ENCODE measurements at regions not wholly inside any gene's neighbourhood (a gene's known extent, or its start where the extent isn't known, plus 50 kb on each side); places are given as distances from the start of the nearest gene placed in this dataset.

GRCh38 chr22:49373801-49374226 is 453.9 kb downstream of the BRD1 start:
- no peak for ATAC-seq
- no peak for TF ChIP-seq CREB5 (CRISPR knock-in tag; IDR thresholded peaks at IDR 0.05; ENCODE audit: low read depth)
- TF ChIP-seq, protein P1, sequence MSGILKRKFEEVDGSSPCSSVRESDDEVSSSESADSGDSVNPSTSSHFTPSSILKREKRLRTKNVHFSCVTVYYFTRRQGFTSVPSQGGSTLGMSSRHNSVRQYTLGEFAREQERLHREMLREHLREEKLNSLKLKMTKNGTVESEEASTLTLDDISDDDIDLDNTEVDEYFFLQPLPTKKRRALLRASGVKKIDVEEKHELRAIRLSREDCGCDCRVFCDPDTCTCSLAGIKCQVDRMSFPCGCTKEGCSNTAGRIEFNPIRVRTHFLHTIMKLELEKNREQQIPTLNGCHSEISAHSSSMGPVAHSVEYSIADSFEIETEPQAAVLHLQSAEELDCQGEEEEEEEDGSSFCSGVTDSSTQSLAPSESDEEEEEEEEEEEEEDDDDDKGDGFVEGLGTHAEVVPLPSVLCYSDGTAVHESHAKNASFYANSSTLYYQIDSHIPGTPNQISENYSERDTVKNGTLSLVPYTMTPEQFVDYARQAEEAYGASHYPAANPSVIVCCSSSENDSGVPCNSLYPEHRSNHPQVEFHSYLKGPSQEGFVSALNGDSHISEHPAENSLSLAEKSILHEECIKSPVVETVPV (CRISPR knock-in tag; IDR thresholded peaks at IDR 0.05): no peak
- TF ChIP-seq TCF4 (CRISPR knock-in tag; IDR thresholded peaks at IDR 0.05; ENCODE audit: borderline replicate concordance): no peak
- no peak for TF ChIP-seq PPARA (CRISPR knock-in tag; IDR thresholded peaks at IDR 0.05; ENCODE audit: borderline replicate concordance)
- TF ChIP-seq ZFP3 (CRISPR knock-in tag; IDR thresholded peaks at IDR 0.05): no peak
- no peak for TF ChIP-seq ZNF565 (CRISPR knock-in tag; conservative IDR thresholded peaks at IDR 0.05; ENCODE audit: low read depth)
- TF ChIP-seq ZC3H10 (CRISPR knock-in tag; IDR thresholded peaks at IDR 0.05): no peak
- TF ChIP-seq, protein P2, sequence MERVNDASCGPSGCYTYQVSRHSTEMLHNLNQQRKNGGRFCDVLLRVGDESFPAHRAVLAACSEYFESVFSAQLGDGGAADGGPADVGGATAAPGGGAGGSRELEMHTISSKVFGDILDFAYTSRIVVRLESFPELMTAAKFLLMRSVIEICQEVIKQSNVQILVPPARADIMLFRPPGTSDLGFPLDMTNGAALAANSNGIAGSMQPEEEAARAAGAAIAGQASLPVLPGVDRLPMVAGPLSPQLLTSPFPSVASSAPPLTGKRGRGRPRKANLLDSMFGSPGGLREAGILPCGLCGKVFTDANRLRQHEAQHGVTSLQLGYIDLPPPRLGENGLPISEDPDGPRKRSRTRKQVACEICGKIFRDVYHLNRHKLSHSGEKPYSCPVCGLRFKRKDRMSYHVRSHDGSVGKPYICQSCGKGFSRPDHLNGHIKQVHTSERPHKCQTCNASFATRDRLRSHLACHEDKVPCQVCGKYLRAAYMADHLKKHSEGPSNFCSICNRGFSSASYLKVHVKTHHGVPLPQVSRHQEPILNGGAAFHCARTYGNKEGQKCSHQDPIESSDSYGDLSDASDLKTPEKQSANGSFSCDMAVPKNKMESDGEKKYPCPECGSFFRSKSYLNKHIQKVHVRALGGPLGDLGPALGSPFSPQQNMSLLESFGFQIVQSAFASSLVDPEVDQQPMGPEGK (CRISPR knock-in tag; IDR thresholded peaks at IDR 0.05; ENCODE audit: borderline replicate concordance): no peak
- TF ChIP-seq ARNTL (CRISPR knock-in tag; IDR thresholded peaks at IDR 0.05; ENCODE audit: borderline replicate concordance, low read depth): no peak
- TF ChIP-seq ISL1 (CRISPR knock-in tag; IDR thresholded peaks at IDR 0.05): no peak
- TF ChIP-seq CSDC2 (CRISPR knock-in tag; IDR thresholded peaks at IDR 0.05): no peak
- no peak for TF ChIP-seq SNAI2 (CRISPR knock-in tag; IDR thresholded peaks at IDR 0.05)
- no peak for TF ChIP-seq TSHZ2 (CRISPR knock-in tag; IDR thresholded peaks at IDR 0.05)
- no peak for TF ChIP-seq RARB (CRISPR knock-in tag; IDR thresholded peaks at IDR 0.05)
- no peak for TF ChIP-seq OSR1 (CRISPR knock-in tag; IDR thresholded peaks at IDR 0.05)
- TF ChIP-seq ZNF70 (CRISPR knock-in tag; IDR thresholded peaks at IDR 0.05): no peak
- no peak for TF ChIP-seq BACH2 (CRISPR knock-in tag; IDR thresholded peaks at IDR 0.05; ENCODE audit: borderline replicate concordance)

DNA sequence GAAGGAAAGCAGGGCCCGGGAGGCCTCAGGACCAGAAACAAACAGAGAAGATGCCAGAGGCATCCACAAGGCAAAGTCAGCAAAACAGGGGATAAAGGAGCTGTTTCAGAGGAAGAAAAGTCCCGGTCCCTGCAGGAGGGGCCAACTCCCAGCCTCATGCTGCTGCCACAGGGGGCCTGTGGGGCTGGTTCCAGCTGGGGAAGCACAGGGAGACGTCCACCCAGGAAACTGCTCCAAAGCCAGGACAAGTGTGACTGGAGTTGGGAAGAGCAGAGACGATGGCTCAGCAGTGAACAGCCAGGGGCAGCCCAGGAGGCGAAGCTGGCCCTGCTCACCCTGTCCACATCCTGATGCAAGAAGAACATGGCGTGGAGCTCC is 454.4 kb downstream of the BRD1 start:
- ATAC-seq: no peak
- TF ChIP-seq CREB5 (CRISPR knock-in tag; IDR thresholded peaks at IDR 0.05; ENCODE audit: low read depth): no peak
- TF ChIP-seq PPARA (CRISPR knock-in tag; IDR thresholded peaks at IDR 0.05; ENCODE audit: borderline replicate concordance): no peak
- no peak for TF ChIP-seq ISL1 (CRISPR knock-in tag; IDR thresholded peaks at IDR 0.05)
- no peak for TF ChIP-seq ZC3H10 (CRISPR knock-in tag; IDR thresholded peaks at IDR 0.05)
- TF ChIP-seq ESRRG (CRISPR knock-in tag; IDR thresholded peaks at IDR 0.05): no peak

GRCh38 chr22:49372530-49373288 is 455.0 kb downstream of the BRD1 start:
- TF ChIP-seq ZNF70 (CRISPR knock-in tag; IDR thresholded peaks at IDR 0.05): no peak
- no peak for TF ChIP-seq ESRRG (CRISPR knock-in tag; IDR thresholded peaks at IDR 0.05)
- no peak for TF ChIP-seq PPARA (CRISPR knock-in tag; IDR thresholded peaks at IDR 0.05; ENCODE audit: borderline replicate concordance)
- TF ChIP-seq CREB5 (CRISPR knock-in tag; IDR thresholded peaks at IDR 0.05; ENCODE audit: low read depth): no peak
- TF ChIP-seq ISL1 (CRISPR knock-in tag; IDR thresholded peaks at IDR 0.05): no peak
- TF ChIP-seq OSR1 (CRISPR knock-in tag; IDR thresholded peaks at IDR 0.05): no peak
- TF ChIP-seq, protein P2 (CRISPR knock-in tag; IDR thresholded peaks at IDR 0.05; ENCODE audit: borderline replicate concordance): no peak
- TF ChIP-seq CSDC2 (CRISPR knock-in tag; IDR thresholded peaks at IDR 0.05): no peak
- TF ChIP-seq GLIS3 (CRISPR knock-in tag; IDR thresholded peaks at IDR 0.05): no peak
- no peak for TF ChIP-seq ARNTL (CRISPR knock-in tag; IDR thresholded peaks at IDR 0.05; ENCODE audit: borderline replicate concordance, low read depth)
- no peak for TF ChIP-seq RARB (CRISPR knock-in tag; IDR thresholded peaks at IDR 0.05)
- TF ChIP-seq TCF4 (CRISPR knock-in tag; IDR thresholded peaks at IDR 0.05; ENCODE audit: borderline replicate concordance): no peak
- ATAC-seq: peak; percentile 79

All from SK-N-SH treated with all-trans-retinoic acid at 6 μM for 48 hours (cell line).